ENCODE measurements at regions not wholly inside any gene's neighbourhood (a gene's known extent, or its start where the extent isn't known, plus 50 kb on each side); places are given as distances from the start of the nearest gene placed in this dataset.

DNA sequence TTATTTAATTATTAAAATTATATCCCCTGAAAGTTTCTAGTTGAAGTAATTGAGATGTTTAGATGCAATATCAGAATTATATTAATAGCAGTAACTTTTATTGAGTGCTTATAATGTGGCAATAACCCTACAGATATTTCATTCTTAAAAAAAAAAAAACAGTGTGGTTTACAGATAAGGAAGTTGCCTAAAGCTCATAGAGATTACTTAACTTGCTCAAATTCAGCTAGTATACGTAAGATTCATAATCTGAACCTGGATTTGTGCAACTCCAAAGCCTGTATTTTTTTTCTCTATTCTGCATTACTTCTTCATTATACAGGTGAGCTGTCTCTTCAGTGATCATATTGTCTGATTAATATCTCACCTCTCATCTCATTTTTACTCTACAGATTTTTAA, 156.0 kb upstream of the PTBP2 start:
- H3K27me3 Mint-ChIP-seq (ENCODE audit: low read depth, unreplicated experiment) = no peaks in the 10 kb centered on the region
- H3K4me2 ChIP-seq (ENCODE audit: low read length) = no peak overlapping the region
- H3K27ac Mint-ChIP-seq (ENCODE audit: unreplicated experiment) = no peak overlapping the region
- no peaks in the 10 kb centered on the region for H3K36me3 Mint-ChIP-seq (ENCODE audit: low read depth, unreplicated experiment)
- H3K4me3 ChIP-seq (ENCODE audit: insufficient read depth, low read depth, low read length) = no peak overlapping the region
- H4K20me1 ChIP-seq (ENCODE audit: insufficient read depth, low read length) = no peaks in the 10 kb centered on the region
- H3K27ac ChIP-seq (ENCODE audit: low read depth, low read length) = no peak overlapping the region
- no peaks in the 10 kb centered on the region for H3K27me3 ChIP-seq (ENCODE audit: insufficient read depth, low read length)
- no peak for DNase-seq (ENCODE audit: low read depth)
- no peaks in the 10 kb centered on the region for H3K36me3 ChIP-seq (ENCODE audit: insufficient read depth, low read length)
- H3K9me3 ChIP-seq (ENCODE audit: insufficient read depth, low read depth, low read length) = no peaks in the 10 kb centered on the region
- no peak overlapping the region for H3K9ac ChIP-seq (ENCODE audit: low read length)
- peaks cover 4% of the 10 kb centered on the region for H3K9me3 Mint-ChIP-seq (ENCODE audit: unreplicated experiment)
- H3K4me3 Mint-ChIP-seq (ENCODE audit: unreplicated experiment) = no peak overlapping the region
- TF ChIP-seq EZH2 (IDR thresholded peaks at IDR 0.05; ENCODE audit: insufficient read depth, low read length) = no peak
- TF ChIP-seq, protein P1, sequence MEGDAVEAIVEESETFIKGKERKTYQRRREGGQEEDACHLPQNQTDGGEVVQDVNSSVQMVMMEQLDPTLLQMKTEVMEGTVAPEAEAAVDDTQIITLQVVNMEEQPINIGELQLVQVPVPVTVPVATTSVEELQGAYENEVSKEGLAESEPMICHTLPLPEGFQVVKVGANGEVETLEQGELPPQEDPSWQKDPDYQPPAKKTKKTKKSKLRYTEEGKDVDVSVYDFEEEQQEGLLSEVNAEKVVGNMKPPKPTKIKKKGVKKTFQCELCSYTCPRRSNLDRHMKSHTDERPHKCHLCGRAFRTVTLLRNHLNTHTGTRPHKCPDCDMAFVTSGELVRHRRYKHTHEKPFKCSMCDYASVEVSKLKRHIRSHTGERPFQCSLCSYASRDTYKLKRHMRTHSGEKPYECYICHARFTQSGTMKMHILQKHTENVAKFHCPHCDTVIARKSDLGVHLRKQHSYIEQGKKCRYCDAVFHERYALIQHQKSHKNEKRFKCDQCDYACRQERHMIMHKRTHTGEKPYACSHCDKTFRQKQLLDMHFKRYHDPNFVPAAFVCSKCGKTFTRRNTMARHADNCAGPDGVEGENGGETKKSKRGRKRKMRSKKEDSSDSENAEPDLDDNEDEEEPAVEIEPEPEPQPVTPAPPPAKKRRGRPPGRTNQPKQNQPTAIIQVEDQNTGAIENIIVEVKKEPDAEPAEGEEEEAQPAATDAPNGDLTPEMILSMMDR (IDR thresholded peaks at IDR 0.05; ENCODE audit: insufficient read depth, low read depth, low read length) = no peak
- FAIRE-seq = no peak
- H3K79me2 ChIP-seq (ENCODE audit: insufficient read depth, low read length) = no peaks in the 10 kb centered on the region
- no peak overlapping the region for H2AFZ ChIP-seq (ENCODE audit: low read depth, low read length)
- peaks cover 3% of the 10 kb centered on the region for H3K4me1 ChIP-seq (ENCODE audit: insufficient read depth, low read length)
- peaks cover 3% of the 10 kb centered on the region for H3K4me1 Mint-ChIP-seq (ENCODE audit: low read depth, unreplicated experiment)

- Histone ChIP-seq H4K20me1 (ENCODE audit: insufficient read depth, low read length) (no peaks in the 10 kb centered on the region), H3K27me3 (ENCODE audit: insufficient read depth, low read length) (no peaks in the 10 kb centered on the region), H3K4me2 (ENCODE audit: low read length) (no peak overlapping the region), H2AFZ (ENCODE audit: low read depth, low read length) (no peak overlapping the region), H3K4me3 (ENCODE audit: insufficient read depth, low read depth, low read length) (no peak overlapping the region), H3K9me3 (ENCODE audit: insufficient read depth, low read depth, low read length) (no peaks in the 10 kb centered on the region), H3K9ac (ENCODE audit: low read length) (no peak overlapping the region), H3K27ac (ENCODE audit: low read depth, low read length) (no peak overlapping the region), H3K4me1 (ENCODE audit: insufficient read depth, low read length) (no peaks in the 10 kb centered on the region), H3K79me2 (ENCODE audit: insufficient read depth, low read length) (no peaks in the 10 kb centered on the region), H3K36me3 (ENCODE audit: insufficient read depth, low read length) (no peaks in the 10 kb centered on the region)
- no peaks in the 10 kb centered on the region for H3K36me3 Mint-ChIP-seq (ENCODE audit: low read depth, unreplicated experiment)
- H3K4me3 Mint-ChIP-seq (ENCODE audit: unreplicated experiment) = no peak overlapping the region
- no peaks in the 10 kb centered on the region for H3K27me3 Mint-ChIP-seq (ENCODE audit: low read depth, unreplicated experiment)
- DNase-seq (ENCODE audit: low read depth) (no peak), FAIRE-seq (no peak)
- TF ChIP-seq, protein P1 (IDR thresholded peaks at IDR 0.05; ENCODE audit: insufficient read depth, low read depth, low read length) = no peak
- TF ChIP-seq EZH2 (IDR thresholded peaks at IDR 0.05; ENCODE audit: insufficient read depth, low read length) = no peak
- no peaks in the 10 kb centered on the region for H3K9me3 Mint-ChIP-seq (ENCODE audit: unreplicated experiment)
- H3K27ac Mint-ChIP-seq (ENCODE audit: unreplicated experiment) = no peak overlapping the region
- no peaks in the 10 kb centered on the region for H3K4me1 Mint-ChIP-seq (ENCODE audit: low read depth, unreplicated experiment)
These were observed 152.9 kb upstream of the PTBP2 start for GRCh38 chr1:96568639-96569038.

- no peak overlapping the region for H3K27ac Mint-ChIP-seq (ENCODE audit: unreplicated experiment)
- no peak for TF ChIP-seq EZH2 (IDR thresholded peaks at IDR 0.05; ENCODE audit: insufficient read depth, low read length)
- TF ChIP-seq, protein P1 (IDR thresholded peaks at IDR 0.05; ENCODE audit: insufficient read depth, low read depth, low read length) = no peak
- H3K4me3 Mint-ChIP-seq (ENCODE audit: unreplicated experiment) = no peak overlapping the region
- no peaks in the 10 kb centered on the region for H3K4me1 ChIP-seq (ENCODE audit: insufficient read depth, low read length)
- H3K36me3 ChIP-seq (ENCODE audit: insufficient read depth, low read length) = no peaks in the 10 kb centered on the region
- no peak overlapping the region for H3K4me2 ChIP-seq (ENCODE audit: low read length)
- H3K9ac ChIP-seq (ENCODE audit: low read length) = no peak overlapping the region
- no peaks in the 10 kb centered on the region for H3K27me3 Mint-ChIP-seq (ENCODE audit: low read depth, unreplicated experiment)
- no peaks in the 10 kb centered on the region for H3K9me3 ChIP-seq (ENCODE audit: insufficient read depth, low read depth, low read length)
- H3K4me1 Mint-ChIP-seq (ENCODE audit: low read depth, unreplicated experiment) = no peaks in the 10 kb centered on the region
- no peak for DNase-seq (ENCODE audit: low read depth)
- H3K9me3 Mint-ChIP-seq (ENCODE audit: unreplicated experiment) = no peaks in the 10 kb centered on the region
- H3K36me3 Mint-ChIP-seq (ENCODE audit: low read depth, unreplicated experiment) = no peaks in the 10 kb centered on the region
- no peak overlapping the region for H3K27ac ChIP-seq (ENCODE audit: low read depth, low read length)
- FAIRE-seq = no peak
- no peaks in the 10 kb centered on the region for H3K79me2 ChIP-seq (ENCODE audit: insufficient read depth, low read length)
- H3K27me3 ChIP-seq (ENCODE audit: insufficient read depth, low read length) = no peaks in the 10 kb centered on the region
- no peaks in the 10 kb centered on the region for H4K20me1 ChIP-seq (ENCODE audit: insufficient read depth, low read length)
- H3K4me3 ChIP-seq (ENCODE audit: insufficient read depth, low read depth, low read length) = no peak overlapping the region
- no peak overlapping the region for H2AFZ ChIP-seq (ENCODE audit: low read depth, low read length)
These were observed 152.3 kb upstream of the PTBP2 start for GRCh38 chr1:96569288-96569687.

Measured in astrocyte (in vitro differentiated cells and primary cell).